ENCODE measurements at regions not wholly inside any gene's neighbourhood (a gene's known extent, or its start where the extent isn't known, plus 50 kb on each side); places are given as distances from the start of the nearest gene placed in this dataset.
"Not testable (repeated sequence)": the region's sequence is repeated elsewhere in the genome, so short reads cannot be mapped to it uniquely, and the experiment has no call there.

- not testable (repeated sequence) for H3K27ac ChIP-seq (ENCODE audit: low read depth, low read length); H3K4me3 ChIP-seq (ENCODE audit: low read depth, low read length); H3K9me3 ChIP-seq (ENCODE audit: control insufficient read depth, insufficient read depth, low read depth, low read length); H3K36me3 ChIP-seq (ENCODE audit: control insufficient read depth, insufficient read depth, low read length); H3K4me1 ChIP-seq (ENCODE audit: control insufficient read depth, insufficient read depth, low read length); H3K27me3 ChIP-seq (ENCODE audit: control insufficient read depth, insufficient read depth, low read length); H3K9ac ChIP-seq (ENCODE audit: low read length)
Observed at GRCh38 chr9:42461436-42461835, 278.0 kb downstream of the SPATA31A6 start.

DNA sequence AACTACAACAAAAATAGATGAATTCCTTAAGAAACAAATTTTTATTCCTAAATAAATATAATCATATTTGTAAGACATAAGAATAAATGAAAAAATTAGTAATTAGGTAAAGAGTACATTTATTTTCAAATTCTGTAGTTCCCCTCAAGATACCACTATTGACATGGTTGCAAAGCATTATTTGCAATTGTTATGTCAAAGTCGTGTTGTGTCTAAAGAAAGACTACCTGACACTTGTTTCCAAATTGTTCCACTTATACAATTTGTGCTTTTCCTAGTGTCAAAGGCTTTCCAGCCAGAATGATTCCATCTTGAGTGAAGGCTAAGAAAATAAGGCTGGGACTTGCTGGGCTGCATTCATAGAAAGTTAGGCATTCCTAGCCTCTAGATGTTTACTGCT is 278.4 kb downstream of the SPATA31A6 start:
- H3K9ac ChIP-seq (ENCODE audit: low read length); H3K4me3 ChIP-seq (ENCODE audit: low read depth, low read length): not testable (repeated sequence)

DNA sequence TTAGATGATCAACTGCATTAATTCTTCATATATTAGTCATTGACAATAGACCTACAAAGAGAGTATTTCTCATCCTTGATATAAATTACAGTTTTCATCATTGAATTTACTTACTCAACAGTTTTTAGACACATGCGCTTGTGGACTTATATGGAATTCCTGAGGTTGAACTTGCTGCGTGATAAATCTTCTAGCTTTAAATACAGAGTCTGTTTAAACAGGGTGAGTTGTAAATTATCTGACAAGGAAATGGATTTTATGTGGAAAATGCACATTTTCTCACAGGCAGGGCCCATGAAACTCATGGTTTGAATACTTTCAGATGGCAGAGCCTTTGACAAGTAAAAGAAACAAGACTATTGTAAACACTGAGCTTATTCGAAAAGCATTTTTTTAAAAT is 280.5 kb downstream of the SPATA31A6 start:
- not testable (repeated sequence) for H3K27me3 ChIP-seq (ENCODE audit: control insufficient read depth, insufficient read depth, low read length); H3K9ac ChIP-seq (ENCODE audit: low read length); H3K36me3 ChIP-seq (ENCODE audit: control insufficient read depth, insufficient read depth, low read length); H3K9me3 ChIP-seq (ENCODE audit: control insufficient read depth, insufficient read depth, low read depth, low read length); H3K4me3 ChIP-seq (ENCODE audit: low read depth, low read length); H3K4me1 ChIP-seq (ENCODE audit: control insufficient read depth, insufficient read depth, low read length); H3K27ac ChIP-seq (ENCODE audit: low read depth, low read length)

More for the DNA sequence above, 278.4 kb downstream of the SPATA31A6 start:
- H3K27me3 ChIP-seq (ENCODE audit: control insufficient read depth, insufficient read depth, low read length); H3K4me1 ChIP-seq (ENCODE audit: control insufficient read depth, insufficient read depth, low read length); H3K27ac ChIP-seq (ENCODE audit: low read depth, low read length); H3K36me3 ChIP-seq (ENCODE audit: control insufficient read depth, insufficient read depth, low read length); H3K9me3 ChIP-seq (ENCODE audit: control insufficient read depth, insufficient read depth, low read depth, low read length): not testable (repeated sequence)

DNA sequence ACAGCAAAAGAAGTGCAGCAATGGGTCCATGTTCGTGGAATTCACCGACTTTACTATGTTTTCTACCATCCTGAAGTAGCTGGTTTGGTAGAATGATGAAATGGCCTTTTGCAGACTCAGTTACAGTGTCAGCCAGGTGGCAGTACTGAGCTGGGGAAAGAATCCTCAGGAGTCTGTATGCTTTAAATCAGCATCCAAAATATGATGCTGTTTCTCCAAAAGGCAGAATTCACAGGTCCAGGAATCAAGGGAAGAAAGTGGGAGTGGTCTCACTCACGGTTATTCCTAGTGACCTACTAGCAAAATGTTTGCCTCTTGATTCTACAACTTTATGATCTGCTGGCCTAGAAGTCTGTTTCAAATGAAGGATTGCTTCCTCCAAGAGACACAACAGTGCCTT is 287.1 kb downstream of the SPATA31A6 start:
- H3K9ac ChIP-seq (ENCODE audit: low read length); H3K27me3 ChIP-seq (ENCODE audit: control insufficient read depth, insufficient read depth, low read length); H3K4me1 ChIP-seq (ENCODE audit: control insufficient read depth, insufficient read depth, low read length); H3K9me3 ChIP-seq (ENCODE audit: control insufficient read depth, insufficient read depth, low read depth, low read length); H3K4me3 ChIP-seq (ENCODE audit: low read depth, low read length); H3K27ac ChIP-seq (ENCODE audit: low read depth, low read length); H3K36me3 ChIP-seq (ENCODE audit: control insufficient read depth, insufficient read depth, low read length): not testable (repeated sequence)

DNA sequence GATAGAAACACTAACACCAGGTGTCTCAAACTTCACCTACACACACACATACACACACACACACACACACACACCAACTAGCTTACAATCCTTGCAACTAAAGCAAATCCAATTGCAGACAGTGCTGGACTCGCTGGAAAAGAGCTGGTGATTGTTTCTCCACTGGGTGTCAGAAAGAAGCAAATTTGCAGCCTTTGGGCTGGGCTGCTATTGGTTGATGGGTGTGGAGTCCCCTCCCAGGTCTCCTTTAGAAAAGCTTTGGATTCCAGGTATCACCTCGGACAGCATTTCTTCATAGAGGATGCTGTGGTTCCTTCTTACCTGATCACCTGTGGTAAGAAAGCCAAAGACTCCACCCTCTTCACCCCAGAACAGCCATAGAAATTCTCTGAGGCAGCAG is 307.5 kb downstream of the SPATA31A6 start:
- not testable (repeated sequence) for H3K9me3 ChIP-seq (ENCODE audit: control insufficient read depth, insufficient read depth, low read depth, low read length); H3K4me1 ChIP-seq (ENCODE audit: control insufficient read depth, insufficient read depth, low read length); H3K27ac ChIP-seq (ENCODE audit: low read depth, low read length); H3K4me3 ChIP-seq (ENCODE audit: low read depth, low read length); H3K27me3 ChIP-seq (ENCODE audit: control insufficient read depth, insufficient read depth, low read length); H3K9ac ChIP-seq (ENCODE audit: low read length); H3K36me3 ChIP-seq (ENCODE audit: control insufficient read depth, insufficient read depth, low read length)

- not testable (repeated sequence) for H3K4me1 ChIP-seq (ENCODE audit: control insufficient read depth, insufficient read depth, low read length); H3K36me3 ChIP-seq (ENCODE audit: control insufficient read depth, insufficient read depth, low read length); H3K9me3 ChIP-seq (ENCODE audit: control insufficient read depth, insufficient read depth, low read depth, low read length); H3K9ac ChIP-seq (ENCODE audit: low read length); H3K4me3 ChIP-seq (ENCODE audit: low read depth, low read length); H3K27me3 ChIP-seq (ENCODE audit: control insufficient read depth, insufficient read depth, low read length); H3K27ac ChIP-seq (ENCODE audit: low read depth, low read length)
Observed at GRCh38 chr9:42502620-42503264, 319.3 kb downstream of the SPATA31A6 start.

DNA sequence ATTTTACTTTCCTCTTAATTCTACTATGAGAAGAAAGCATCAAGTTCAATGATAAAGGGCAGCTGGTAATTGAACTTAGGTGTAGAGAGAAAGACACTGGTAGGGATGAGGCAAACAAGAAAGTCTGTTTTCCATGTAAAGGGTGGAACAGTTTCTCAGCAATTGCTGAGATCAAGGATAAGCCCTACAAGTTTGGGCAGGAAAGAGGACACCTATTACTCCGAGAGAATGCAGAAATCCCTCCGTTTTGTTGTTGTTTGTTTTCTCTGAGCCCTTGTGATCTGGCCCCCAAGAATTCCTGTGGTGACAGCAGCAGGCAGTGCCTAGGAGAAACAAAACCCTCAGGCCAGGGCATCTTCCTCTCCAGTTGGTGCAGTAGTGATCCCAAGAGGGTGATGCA is 324.7 kb downstream of the SPATA31A6 start:
- not testable (repeated sequence) for H3K4me1 ChIP-seq (ENCODE audit: control insufficient read depth, insufficient read depth, low read length); H3K36me3 ChIP-seq (ENCODE audit: control insufficient read depth, insufficient read depth, low read length); H3K4me3 ChIP-seq (ENCODE audit: low read depth, low read length); H3K27ac ChIP-seq (ENCODE audit: low read depth, low read length); H3K9me3 ChIP-seq (ENCODE audit: control insufficient read depth, insufficient read depth, low read depth, low read length); H3K27me3 ChIP-seq (ENCODE audit: control insufficient read depth, insufficient read depth, low read length); H3K9ac ChIP-seq (ENCODE audit: low read length)

GRCh38 chr9:42513535-42513934 is 330.1 kb downstream of the SPATA31A6 start:
- not testable (repeated sequence) for H3K4me3 ChIP-seq (ENCODE audit: low read depth, low read length); H3K27ac ChIP-seq (ENCODE audit: low read depth, low read length); H3K4me1 ChIP-seq (ENCODE audit: control insufficient read depth, insufficient read depth, low read length); H3K9me3 ChIP-seq (ENCODE audit: control insufficient read depth, insufficient read depth, low read depth, low read length); H3K27me3 ChIP-seq (ENCODE audit: control insufficient read depth, insufficient read depth, low read length); H3K36me3 ChIP-seq (ENCODE audit: control insufficient read depth, insufficient read depth, low read length); H3K9ac ChIP-seq (ENCODE audit: low read length)

- not testable (repeated sequence) for H3K9ac ChIP-seq (ENCODE audit: low read length); H3K27ac ChIP-seq (ENCODE audit: low read depth, low read length); H3K27me3 ChIP-seq (ENCODE audit: control insufficient read depth, insufficient read depth, low read length); H3K4me1 ChIP-seq (ENCODE audit: control insufficient read depth, insufficient read depth, low read length); H3K4me3 ChIP-seq (ENCODE audit: low read depth, low read length); H3K9me3 ChIP-seq (ENCODE audit: control insufficient read depth, insufficient read depth, low read depth, low read length); H3K36me3 ChIP-seq (ENCODE audit: control insufficient read depth, insufficient read depth, low read length)
Observed at GRCh38 chr9:42534325-42534983, 351.0 kb downstream of the SPATA31A6 start.

GRCh38 chr9:42534984-42535325 is 351.5 kb downstream of the SPATA31A6 start:
- H3K36me3 ChIP-seq (ENCODE audit: control insufficient read depth, insufficient read depth, low read length); H3K9ac ChIP-seq (ENCODE audit: low read length); H3K4me3 ChIP-seq (ENCODE audit: low read depth, low read length); H3K9me3 ChIP-seq (ENCODE audit: control insufficient read depth, insufficient read depth, low read depth, low read length); H3K27ac ChIP-seq (ENCODE audit: low read depth, low read length); H3K4me1 ChIP-seq (ENCODE audit: control insufficient read depth, insufficient read depth, low read length); H3K27me3 ChIP-seq (ENCODE audit: control insufficient read depth, insufficient read depth, low read length): not testable (repeated sequence)

DNA sequence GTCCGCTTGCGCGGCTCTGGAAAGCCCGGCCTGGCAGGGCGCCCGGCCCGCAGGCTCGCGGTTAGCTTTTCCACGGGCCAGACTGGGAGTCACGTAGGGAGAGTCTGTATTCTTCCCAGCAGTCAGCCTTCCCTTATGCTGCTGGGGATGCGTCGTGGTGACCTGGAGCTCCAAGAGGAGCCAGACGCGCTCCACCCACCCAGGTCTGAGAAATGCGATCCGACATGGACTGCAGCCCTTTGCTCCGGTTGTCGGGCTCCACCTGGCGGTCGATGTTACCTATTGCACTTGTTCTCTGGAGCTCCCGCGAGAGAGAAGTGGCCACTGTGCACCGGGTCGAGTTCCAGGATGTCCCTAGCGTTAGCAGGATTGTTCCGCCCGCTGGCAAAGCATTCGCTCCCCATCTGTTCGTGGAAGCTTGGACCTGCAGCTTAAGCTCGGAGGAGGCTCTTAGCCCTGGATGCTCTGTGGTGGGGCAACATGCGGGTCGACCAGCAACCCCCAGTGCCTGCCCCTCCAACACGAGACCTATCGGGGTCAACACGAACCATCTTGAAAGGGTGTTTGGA is 367.4 kb downstream of the SPATA31A6 start:
- H3K27ac ChIP-seq (ENCODE audit: low read depth, low read length), result not testable (repeated sequence)

More for the DNA sequence above, 367.4 kb downstream of the SPATA31A6 start:
- H3K9me3 ChIP-seq (ENCODE audit: control insufficient read depth, insufficient read depth, low read depth, low read length); H3K4me3 ChIP-seq (ENCODE audit: low read depth, low read length); H3K9ac ChIP-seq (ENCODE audit: low read length); H3K4me1 ChIP-seq (ENCODE audit: control insufficient read depth, insufficient read depth, low read length); H3K27me3 ChIP-seq (ENCODE audit: control insufficient read depth, insufficient read depth, low read length); H3K36me3 ChIP-seq (ENCODE audit: control insufficient read depth, insufficient read depth, low read length): not testable (repeated sequence)
